ENCODE measurements at regions not wholly inside any gene's neighbourhood (a gene's known extent, or its start where the extent isn't known, plus 50 kb on each side); places are given as distances from the start of the nearest gene placed in this dataset.
"Not testable (repeated sequence)": the region's sequence is repeated elsewhere in the genome, so short reads cannot be mapped to it uniquely, and the experiment has no call there.

DNA sequence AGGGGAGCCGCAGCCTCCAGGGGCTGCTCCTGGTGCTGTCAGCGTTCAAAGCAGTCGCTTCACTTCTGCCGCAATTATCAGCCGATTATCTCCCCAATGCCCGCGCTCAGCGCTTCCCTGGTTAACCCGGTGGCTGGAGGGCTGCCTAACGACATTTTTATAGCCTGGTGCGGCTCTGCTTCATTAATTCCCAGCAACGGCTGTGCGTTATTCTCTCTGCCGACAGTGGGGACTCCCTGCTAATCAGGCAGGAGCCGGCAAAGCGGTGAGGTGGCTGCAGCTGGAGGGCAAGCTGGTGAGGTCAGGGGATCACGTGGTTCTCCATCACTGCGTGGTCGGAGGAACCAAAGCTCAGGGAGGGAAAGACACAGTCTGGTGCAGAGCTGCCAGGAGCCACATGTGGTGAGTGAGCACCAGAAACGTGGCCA, 62.9 kb downstream of the GLRX5 start:
- DNase-seq (ENCODE audit: low read depth in 2 of 3, low spot score in 1 of 3), result no peak

DNA sequence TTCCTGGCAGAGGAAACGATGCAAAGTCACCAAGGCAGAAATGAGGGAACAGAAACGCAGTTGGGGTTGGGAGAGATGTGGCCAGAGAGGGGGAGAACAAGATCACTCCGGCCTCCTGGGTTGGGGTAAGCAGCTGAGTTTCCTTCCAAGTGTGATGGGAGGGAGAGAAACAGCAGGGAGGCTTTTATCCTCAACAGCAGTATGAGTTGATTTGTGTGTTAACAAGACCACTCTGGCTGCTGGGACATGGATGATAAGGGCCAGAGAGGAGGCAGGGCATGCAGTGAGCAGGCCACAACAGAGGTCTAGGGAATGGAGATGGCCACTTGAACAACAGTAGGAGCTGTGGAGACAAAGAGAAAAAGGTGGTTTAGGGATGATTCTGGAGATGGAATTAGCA, 66.8 kb downstream of the GLRX5 start:
- no peak for DNase-seq (ENCODE audit: low read depth in 2 of 3, low spot score in 1 of 3)

DNA sequence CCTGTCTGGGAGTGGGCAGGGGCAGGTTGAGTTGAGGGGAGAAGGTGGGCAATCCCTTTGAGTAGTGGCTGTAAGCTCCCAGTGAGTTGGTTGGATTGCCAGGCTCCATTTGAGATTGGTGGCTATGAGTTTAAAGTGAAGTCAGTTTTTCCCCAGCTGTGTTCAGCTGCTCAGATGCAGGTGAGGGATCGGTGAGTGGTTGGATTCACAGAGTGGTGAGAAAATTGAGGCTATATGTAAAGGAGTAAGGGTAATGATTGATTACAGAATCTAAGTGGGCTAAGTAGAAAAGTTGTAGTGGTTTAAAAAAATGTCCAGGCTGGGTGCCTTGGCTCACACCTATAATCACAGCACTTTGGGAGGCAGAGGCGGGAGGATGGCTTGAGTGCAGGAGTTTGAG, 68.6 kb downstream of the GLRX5 start:
- no peak for DNase-seq (ENCODE audit: low read depth in 2 of 3, low spot score in 1 of 3)

DNA sequence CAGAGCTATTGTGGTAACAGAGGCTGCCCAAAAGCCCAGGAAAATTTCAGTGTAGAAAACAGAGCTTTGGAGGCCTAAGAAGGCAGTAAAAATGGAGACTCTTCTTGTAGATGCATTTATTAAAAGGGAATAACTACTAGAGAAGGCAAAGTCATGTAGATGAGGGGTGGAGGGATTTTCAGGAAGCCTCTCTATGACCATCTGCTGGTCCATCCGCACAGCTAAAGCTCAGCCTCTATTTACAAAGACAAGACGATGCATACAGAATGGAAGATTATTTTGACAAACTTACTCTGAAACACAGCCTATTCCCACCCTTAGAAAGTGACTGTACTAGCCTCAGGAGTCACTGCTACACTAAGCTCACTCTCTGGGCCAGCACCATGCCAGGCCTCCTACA, 71.4 kb downstream of the GLRX5 start:
- no peak for DNase-seq (ENCODE audit: low read depth in 2 of 3, low spot score in 1 of 3)

DNA sequence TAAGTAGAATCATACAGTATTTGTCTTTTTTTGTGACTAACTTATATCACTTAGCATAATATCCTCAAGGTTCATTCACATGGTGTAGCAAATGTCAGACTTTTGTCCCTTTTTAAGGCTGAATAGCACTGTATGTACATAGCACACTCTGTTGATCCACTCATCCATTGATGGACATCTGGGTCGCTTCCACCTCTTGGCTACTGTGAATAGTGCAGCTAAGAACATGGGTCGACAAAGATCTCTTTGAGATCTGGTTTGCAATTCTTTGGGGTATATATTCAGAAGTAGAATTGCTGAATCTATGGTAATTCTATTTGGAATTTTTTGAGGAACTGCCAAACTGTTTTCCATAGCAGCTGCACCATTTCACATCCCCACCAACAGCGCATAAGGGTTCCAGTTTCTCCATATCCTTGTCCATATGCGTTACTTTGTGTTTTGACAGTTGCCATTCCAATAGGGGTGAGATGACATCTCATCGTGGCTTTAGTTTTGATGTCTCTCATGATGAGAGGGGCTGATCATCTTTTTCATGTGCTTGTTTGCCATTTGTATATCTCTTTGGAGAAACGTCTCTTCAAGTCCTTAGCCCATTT, 73.9 kb downstream of the GLRX5 start:
- DNase-seq (ENCODE audit: low read depth in 2 of 3, low spot score in 1 of 3), result no peak

DNA sequence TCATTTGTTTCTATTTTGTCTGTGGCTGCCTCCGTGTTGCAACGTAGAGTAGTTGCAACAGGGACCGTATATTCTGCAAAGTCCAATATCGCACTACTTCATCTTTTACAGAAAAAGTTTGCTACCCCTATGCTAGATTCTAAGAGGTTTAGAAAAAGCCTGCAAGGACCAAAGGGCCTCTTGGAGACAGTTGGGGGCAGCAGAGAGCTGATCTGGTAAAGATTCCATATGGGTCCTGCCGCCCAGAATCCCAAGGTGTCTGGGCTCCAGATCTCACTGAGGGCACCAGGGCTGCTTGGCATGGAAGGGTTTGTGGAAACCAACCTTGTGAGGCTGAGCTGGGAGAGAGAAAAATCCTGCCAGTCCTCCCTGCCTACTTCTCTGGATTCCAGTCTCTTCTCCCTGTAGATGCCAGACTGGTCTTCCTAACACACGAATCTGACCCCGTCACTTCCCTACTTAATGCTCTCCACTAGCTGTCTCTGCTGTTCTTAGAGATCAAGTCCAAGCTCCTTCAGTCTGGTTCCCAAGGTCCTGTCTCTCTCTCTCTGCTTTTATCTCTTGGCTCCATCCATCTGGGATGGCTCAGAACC, 74.6 kb downstream of the GLRX5 start:
- peak in 2 of 3 donors; percentile 3 to 11 for DNase-seq (ENCODE audit: low read depth in 2 of 3, low spot score in 1 of 3)

DNA sequence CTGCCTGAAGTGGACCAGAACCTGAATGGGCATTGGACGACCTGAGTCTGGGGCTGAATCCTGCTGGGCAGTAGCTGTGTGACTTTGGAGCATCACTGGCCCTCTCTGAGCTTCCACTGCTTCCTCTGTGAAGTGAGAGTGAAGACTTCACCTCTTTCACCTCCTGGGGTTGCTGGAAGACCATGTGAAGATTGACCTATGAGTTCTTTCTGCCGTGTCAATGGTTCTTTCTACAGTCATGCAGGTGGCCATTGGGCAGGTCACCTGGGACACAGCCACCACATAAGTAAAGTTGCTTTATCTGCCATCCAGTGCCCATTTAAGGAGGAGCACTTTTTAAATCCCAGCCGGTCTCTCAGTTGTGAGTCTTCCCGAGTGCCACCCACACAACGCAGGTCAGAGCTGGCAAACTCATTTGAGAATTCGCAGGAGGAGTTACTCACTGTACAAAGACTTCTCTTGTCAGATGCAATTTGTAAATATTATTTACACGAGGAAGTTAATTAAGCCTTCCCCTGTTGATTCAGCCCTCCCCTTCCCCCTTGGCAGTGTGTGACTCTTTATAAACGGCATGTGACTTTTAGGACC, 74.8 kb upstream of the TCL1B start:
- no peak for DNase-seq (ENCODE audit: low read depth in 2 of 3, low spot score in 1 of 3)

DNA sequence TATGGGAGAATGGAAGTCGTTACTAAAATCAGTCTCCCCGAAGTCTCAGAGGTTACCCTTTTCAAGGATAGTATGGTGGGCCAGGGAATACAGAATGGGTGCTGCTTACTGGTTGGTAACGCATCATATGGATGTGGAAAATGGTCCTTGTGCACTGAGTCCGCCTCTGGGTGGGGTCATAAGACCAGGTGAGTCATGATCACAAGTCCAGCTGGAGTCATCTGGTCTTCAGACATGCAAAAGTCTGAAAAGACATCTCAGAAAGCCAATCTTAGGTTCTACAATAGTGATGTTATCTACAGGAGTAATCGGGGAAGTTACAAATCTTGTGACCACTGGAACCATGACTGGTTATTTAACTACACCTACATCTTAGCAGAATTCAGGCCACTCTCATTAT, 71.9 kb upstream of the TCL1B start:
- DNase-seq (ENCODE audit: low read depth in 2 of 3, low spot score in 1 of 3), result no peak

DNA sequence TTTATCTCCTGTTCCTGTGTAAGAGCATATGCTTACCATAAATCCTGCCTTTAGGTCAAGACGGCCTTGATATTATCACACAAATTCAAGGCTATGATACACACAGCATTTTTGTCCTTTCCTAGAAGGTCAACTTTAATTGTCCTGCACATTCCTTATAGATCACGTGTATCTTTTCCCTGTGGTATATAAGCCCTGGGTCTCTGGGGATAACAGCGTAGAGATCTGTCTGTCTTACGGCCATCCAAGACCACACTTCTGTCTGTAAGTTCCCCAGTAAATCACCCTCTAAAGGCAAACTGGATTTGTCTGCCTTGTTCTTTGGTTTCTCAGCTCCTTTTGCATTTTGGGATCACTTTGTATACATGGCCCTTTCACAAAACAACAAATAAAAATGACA, 69.5 kb upstream of the TCL1B start:
- no peak for DNase-seq (ENCODE audit: low read depth in 2 of 3, low spot score in 1 of 3)

DNA sequence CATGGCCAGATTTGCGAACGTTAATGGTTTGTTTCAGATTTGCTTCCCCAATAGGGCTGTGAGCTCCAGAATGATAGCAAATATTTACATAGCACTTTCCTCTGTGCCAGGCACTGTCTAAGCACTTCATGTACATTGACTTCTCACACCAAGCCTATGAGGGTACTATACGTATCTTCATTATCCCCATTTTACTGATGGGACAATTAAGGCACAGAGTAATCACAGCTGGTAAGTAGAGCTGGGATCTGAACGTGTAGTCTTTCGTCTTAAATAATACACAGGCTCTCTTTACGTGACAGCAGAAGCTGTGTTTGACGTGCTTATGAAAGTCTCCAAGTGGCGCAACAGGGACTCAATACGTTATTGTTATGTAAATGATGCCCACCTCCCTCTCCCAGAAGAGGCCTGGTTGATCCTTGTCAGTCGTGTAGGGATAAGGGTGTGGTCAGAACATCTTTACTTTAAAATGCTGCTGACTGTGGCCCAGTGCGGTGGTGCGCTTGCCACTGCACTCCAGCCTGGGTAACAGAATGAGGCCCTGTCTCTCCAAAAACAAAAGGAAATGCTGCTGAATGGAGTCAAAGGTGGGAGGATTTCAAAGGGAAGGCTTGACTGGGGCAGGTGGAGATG, 66.3 kb upstream of the TCL1B start:
- DNase-seq (ENCODE audit: low read depth in 2 of 3, low spot score in 1 of 3), result no peak

DNA sequence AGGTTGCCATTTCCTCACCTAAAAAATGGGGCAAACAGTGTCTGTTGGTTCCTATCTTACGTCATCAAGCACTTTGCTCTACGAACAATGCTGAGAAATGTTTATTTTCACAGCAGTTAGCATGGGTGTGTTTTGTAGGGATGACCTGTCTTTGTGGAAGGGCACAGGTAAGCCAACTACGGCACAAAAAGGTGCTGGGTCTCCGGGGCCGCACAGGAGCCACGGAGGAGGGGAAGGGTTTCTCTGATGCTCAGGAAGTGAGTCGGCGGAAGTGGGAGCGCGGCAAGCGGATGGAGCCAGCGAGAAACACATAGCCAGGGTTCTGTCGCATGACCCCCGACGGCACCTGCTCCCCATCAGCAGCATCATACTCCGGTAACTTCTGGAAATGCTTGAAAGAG, 65.6 kb upstream of the TCL1B start:
- peak in 1 of 3 donors; percentile 15 for DNase-seq (ENCODE audit: low read depth in 2 of 3, low spot score in 1 of 3)

DNA sequence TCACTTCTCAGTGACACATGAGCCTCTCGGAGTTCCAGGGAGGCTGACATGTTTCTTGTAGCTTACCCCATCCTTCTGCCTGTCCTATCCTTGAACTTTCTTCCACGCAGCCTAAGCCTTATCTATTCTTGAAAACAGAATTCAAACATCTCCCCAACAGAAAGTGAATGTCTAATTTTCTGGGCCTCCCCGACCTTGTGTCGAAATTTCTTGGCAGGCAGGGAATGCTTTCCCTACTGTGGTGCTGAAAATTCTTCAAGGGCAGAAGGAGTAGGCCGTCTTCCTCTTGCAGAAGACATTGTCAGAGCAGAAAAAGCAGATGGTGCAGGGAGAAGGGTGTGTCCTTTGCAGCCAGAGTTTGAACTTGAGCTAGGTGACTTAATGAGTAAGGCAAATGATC, 63.0 kb upstream of the TCL1B start:
- no peak for DNase-seq (ENCODE audit: low read depth in 2 of 3, low spot score in 1 of 3)

DNA sequence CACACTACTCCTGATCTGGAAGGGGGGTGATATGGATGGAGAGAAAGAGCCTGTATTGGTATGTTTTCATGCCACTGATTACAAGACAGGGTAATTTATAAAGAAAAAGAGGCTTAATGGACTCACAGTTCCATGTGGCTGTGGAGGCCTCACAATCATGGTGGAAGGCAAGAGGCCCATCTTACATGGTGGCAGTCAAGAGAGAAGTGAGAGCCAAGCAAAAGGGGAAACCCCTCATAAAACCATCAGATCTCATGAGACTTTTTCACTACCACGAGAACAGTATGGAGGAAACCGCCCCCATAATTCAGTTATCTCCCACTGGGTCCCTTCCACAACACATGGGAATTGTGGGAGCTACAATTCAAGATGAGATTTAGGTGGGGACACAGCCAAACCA, 60.5 kb upstream of the TCL1B start:
- not testable (repeated sequence) for DNase-seq (ENCODE audit: low read depth in 2 of 3, low spot score in 1 of 3)

DNA sequence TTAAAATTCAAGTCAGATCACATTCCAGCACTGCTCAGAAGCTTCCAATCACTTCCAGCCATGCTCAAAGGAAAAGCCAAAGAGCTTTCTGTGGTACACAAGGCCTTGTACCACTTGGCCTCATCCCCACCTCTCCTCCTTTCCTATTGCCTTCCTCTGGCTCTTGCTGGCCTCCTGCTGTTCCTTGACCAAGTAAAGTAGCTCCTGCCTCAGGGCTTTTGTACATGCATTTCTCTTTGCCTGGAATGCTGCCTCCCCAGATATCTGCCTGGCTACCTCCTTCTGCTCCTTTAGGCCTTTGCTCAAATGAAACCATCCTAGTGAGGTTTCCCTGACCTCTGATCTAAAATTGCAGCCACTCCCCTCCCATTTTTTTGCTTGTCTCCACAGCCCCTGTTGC, 51.2 kb upstream of the TCL1B start:
- DNase-seq (ENCODE audit: low read depth in 2 of 3, low spot score in 1 of 3), result no peak
